Gastroesophageal sphincter (tissue), 4 donors: ENCODE measurements at regions not wholly inside any gene's neighbourhood (a gene's known extent, or its start where the extent isn't known, plus 50 kb on each side); places are given as distances from the start of the nearest gene placed in this dataset.

Experiments
- ATAC-seq: fragments of 150-250 bp; one replicate; pipeline ENCODE4 v1.9.1; 2016; ENCODE audit warnings: mild to moderate bottlenecking, moderate library complexity
- H3K27ac ChIP-seq, 4 donors: fragments of 200-600 bp; sonication (generic) in 3 of 4; 1 replicate in 3 of 4; 2 replicates in 1 of 4; pipeline ENCODE4 v1.5.1; 2016 to 2019
- H3K27me3 ChIP-seq: fragments of 200-600 bp; sonication (generic); one replicate; pipeline ENCODE4 v1.5.1; 2019
- H3K36me3 ChIP-seq, 2 donors: fragments of 200-600 bp; sonication (generic); one replicate each; pipeline ENCODE4 v1.5.1; 2019; ENCODE audit warnings: control low read depth in 1 of 2
- H3K4me1 ChIP-seq, 3 donors: fragments of 200-600 bp; sonication (generic); 1 replicate in 2 of 3; 2 replicates in 1 of 3; pipeline ENCODE4 v1.5.1; 2016 to 2019; ENCODE audit warnings: control low read depth in 2 of 3
- H3K4me3 ChIP-seq, 2 donors: fragments of 200-600 bp; sonication (generic); one replicate each; pipeline ENCODE4 v1.5.1; 2019; ENCODE audit warnings: mild to moderate bottlenecking in 1 of 2, moderate library complexity in 1 of 2
- H3K9me3 ChIP-seq, 3 donors: fragments of 200-600 bp; sonication (generic); one replicate each; pipeline ENCODE4 v1.5.1; 2017 to 2019; ENCODE audit warnings: control low read depth in 2 of 3
- EP300 ChIP-seq: sonication (generic); formaldehyde crosslinking; IDR thresholded peaks from one replicate; pipeline ENCODE4 v1.6.1; 2017; ENCODE audit warnings: antibody characterized with exemption, mild to moderate bottlenecking
- POLR2A ChIP-seq, 2 donors: fragments of 450-650 bp; IDR thresholded peaks; one replicate each; pipeline ENCODE4 v1.6.1; 2017; ENCODE audit warnings: antibody characterized with exemption in 2 of 2, mild to moderate bottlenecking in 2 of 2, moderate library complexity in 1 of 2
- POLR2AphosphoS5 ChIP-seq: sonication (generic); formaldehyde crosslinking; IDR thresholded peaks from one replicate; pipeline ENCODE4 v1.6.1; 2017; ENCODE audit warnings: antibody characterized with exemption
- WGBS, 2 donors: methylation state at CpG; one replicate each; pipeline ENCODE4 v1.1.5; 2018; ENCODE audit warnings: low coverage in 1 of 2; 5-methylcytosine and 5-hydroxymethylcytosine counted together
- TF ChIP-seq, protein P1 (sequence below), 4 experiments: fragments of 200-600 bp in 2 of 4; fragments of 450-650 bp in 2 of 4; sonication (generic) in 1 of 4; IDR thresholded peaks; one replicate each; pipeline ENCODE4 v1.5.1; 2017 to 2019; ENCODE audit warnings: antibody characterized with exemption in 4 of 4, mild to moderate bottlenecking in 2 of 4, moderate library complexity in 2 of 4

DNA sequence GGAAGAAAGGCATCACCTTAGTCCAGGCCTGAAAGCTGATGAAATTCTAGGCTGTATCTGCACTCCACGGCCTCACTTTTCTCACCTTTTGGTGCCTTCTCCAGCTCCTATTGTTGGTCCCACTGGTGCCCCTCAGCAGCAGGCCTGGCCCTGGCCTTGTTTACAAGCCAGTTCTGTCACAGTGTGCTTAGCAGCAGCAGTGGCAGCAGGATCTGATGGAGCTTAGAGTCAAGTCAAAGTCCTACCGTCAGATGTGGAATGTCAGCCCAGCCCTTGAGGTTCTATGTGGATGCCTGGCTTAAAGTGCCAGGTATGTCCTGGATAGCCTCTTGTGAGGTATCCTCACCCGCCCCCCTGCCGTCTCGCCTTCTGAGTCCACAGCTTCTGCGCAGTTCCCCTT is 281.3 kb downstream of the SUCLG1 start:
- Histone ChIP-seq H3K4me3 (no peak overlapping the region), H3K27me3 (no peaks in the 10 kb centered on the region), H3K9me3 (no peaks in the 10 kb centered on the region), H3K27ac (no peak overlapping the region), H3K36me3 (no peaks in the 10 kb centered on the region), H3K4me1 (no peaks in the 10 kb centered on the region)
- ATAC-seq = no peak
- TF ChIP-seq POLR2A (IDR thresholded peaks at IDR 0.05) (no peak), POLR2AphosphoS5 (no peak), EP300 (no peak)
- TF ChIP-seq, protein P1, sequence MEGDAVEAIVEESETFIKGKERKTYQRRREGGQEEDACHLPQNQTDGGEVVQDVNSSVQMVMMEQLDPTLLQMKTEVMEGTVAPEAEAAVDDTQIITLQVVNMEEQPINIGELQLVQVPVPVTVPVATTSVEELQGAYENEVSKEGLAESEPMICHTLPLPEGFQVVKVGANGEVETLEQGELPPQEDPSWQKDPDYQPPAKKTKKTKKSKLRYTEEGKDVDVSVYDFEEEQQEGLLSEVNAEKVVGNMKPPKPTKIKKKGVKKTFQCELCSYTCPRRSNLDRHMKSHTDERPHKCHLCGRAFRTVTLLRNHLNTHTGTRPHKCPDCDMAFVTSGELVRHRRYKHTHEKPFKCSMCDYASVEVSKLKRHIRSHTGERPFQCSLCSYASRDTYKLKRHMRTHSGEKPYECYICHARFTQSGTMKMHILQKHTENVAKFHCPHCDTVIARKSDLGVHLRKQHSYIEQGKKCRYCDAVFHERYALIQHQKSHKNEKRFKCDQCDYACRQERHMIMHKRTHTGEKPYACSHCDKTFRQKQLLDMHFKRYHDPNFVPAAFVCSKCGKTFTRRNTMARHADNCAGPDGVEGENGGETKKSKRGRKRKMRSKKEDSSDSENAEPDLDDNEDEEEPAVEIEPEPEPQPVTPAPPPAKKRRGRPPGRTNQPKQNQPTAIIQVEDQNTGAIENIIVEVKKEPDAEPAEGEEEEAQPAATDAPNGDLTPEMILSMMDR (IDR thresholded peaks at IDR 0.05) = no peak
- WGBS, 2 donors = 84% methylated on average over 6 of the region's 6 CpGs; no CpG with 5 or more reads in 1 of the 2 donors

DNA sequence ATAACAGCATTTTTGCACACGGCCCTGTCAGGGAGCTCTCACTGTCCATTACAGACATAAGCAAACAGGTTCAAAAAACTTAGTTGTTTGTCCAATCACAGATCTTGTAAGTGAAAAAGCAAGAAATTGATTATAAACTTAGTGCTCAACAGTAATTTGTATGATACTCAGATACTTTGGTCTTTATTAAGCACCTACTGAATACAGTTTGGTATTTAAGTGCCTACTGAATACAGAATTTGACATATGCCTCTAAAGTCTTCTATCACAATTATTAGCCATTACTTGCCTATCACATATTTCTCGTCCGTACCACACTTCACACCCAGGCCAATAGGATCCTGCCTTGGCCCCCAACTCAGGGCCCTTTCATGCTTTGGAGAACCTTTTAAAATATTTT is 283.1 kb downstream of the SUCLG1 start:
- H3K27me3 ChIP-seq = no peaks in the 10 kb centered on the region
- H3K27ac ChIP-seq = no peak overlapping the region
- 67 to 86% methylated on average over 3 of the region's 3 CpGs for WGBS, 2 donors
- no peaks in the 10 kb centered on the region for H3K36me3 ChIP-seq
- TF ChIP-seq POLR2AphosphoS5 (no peak), POLR2A (IDR thresholded peaks at IDR 0.05) (no peak), EP300 (no peak)
- TF ChIP-seq, protein P1 (IDR thresholded peaks at IDR 0.05) = no peak
- no peak for ATAC-seq
- H3K4me3 ChIP-seq = no peak overlapping the region
- H3K9me3 ChIP-seq = no peaks in the 10 kb centered on the region
- H3K4me1 ChIP-seq = no peaks in the 10 kb centered on the region

DNA sequence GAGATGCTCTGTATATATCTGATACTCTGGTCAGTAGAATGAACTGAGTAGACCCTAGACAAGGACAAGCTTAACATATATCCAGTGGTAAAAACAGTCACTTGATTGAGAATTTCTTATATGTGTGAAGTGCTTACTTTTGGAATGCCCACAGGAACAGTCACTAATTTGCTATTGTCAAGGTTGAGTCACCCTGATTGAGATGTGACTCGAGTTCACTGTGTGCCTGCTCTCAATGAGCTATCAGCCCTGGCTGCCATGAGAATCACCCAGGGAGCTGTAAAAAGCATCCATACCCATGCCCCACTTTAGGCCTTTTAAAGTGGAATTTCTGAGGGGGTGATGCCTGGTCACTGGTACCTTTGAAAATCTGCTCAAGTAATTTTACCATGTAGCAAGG is 283.7 kb downstream of the SUCLG1 start:
- ATAC-seq = no peak
- 71% methylated on average over 1 of the region's 1 CpG; no CpG with 5 or more reads in 1 of the 2 donors for WGBS, 2 donors
- Histone ChIP-seq H3K4me1 (no peaks in the 10 kb centered on the region), H3K27ac (no peak overlapping the region), H3K4me3 (no peak overlapping the region), H3K9me3 (no peaks in the 10 kb centered on the region), H3K27me3 (no peaks in the 10 kb centered on the region), H3K36me3 (no peaks in the 10 kb centered on the region)
- TF ChIP-seq POLR2AphosphoS5 (no peak), EP300 (no peak), POLR2A (IDR thresholded peaks at IDR 0.05) (no peak)
- TF ChIP-seq, protein P1 (IDR thresholded peaks at IDR 0.05) = no peak

DNA sequence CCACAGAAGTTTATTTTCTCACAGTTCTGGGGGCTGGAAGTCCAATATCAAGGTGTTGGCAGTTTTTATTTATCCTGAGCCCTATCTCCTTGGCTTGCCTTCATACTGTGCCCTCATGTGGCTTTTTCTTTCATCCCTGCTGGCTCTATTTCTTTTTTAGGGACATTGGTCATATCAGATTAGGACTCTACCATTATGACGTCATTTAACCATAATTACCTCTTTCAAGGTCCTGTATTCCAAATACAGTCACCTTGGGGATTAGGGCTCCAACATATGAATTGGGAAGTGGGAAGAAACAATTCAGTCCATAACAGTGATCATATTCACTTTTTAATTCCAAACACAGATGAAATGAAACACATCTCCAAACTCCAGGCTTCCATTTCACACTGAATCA is 286.0 kb downstream of the SUCLG1 start:
- TF ChIP-seq, protein P1 (IDR thresholded peaks at IDR 0.05) = no peak
- TF ChIP-seq POLR2A (IDR thresholded peaks at IDR 0.05) (no peak), POLR2AphosphoS5 (no peak), EP300 (no peak)
- no peak for ATAC-seq
- no peaks in the 10 kb centered on the region for H3K9me3 ChIP-seq
- no peaks in the 10 kb centered on the region for H3K27me3 ChIP-seq
- no peaks in the 10 kb centered on the region for H3K4me1 ChIP-seq
- no peaks in the 10 kb centered on the region for H3K36me3 ChIP-seq
- H3K4me3 ChIP-seq = no peak overlapping the region
- H3K27ac ChIP-seq = no peak overlapping the region
- WGBS, 2 donors = 100% methylated on average over 1 of the region's 1 CpG; no CpG with 5 or more reads in 1 of the 2 donors

DNA sequence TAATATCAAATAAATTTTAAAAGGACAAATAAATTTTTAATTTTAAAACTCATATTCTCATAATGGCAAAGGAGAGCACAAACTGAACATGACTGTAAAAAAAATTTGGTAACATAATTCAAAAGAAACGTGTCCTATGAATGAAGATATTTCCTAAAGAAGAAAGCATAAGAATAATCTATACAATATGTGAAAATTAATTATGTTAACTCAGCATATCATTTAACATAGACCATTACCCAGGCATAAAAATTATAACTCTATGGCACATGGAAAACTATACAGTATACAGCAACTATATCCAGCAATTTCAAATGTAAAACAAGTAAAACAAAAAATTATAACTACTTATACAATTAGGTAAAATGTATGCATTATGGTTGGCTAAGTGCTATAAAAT is 288.1 kb downstream of the SUCLG1 start:
- no peak for TF ChIP-seq POLR2A (IDR thresholded peaks at IDR 0.05)
- TF ChIP-seq, protein P1 (IDR thresholded peaks at IDR 0.05) = no peak
- TF ChIP-seq POLR2AphosphoS5 = no peak
- no peak for TF ChIP-seq EP300
- Histone ChIP-seq H3K4me3 (no peak overlapping the region), H3K4me1 (no peaks in the 10 kb centered on the region), H3K27me3 (no peaks in the 10 kb centered on the region), H3K9me3 (no peaks in the 10 kb centered on the region), H3K36me3 (no peaks in the 10 kb centered on the region), H3K27ac (no peak overlapping the region)
- 50 to 74% methylated on average over 1 of the region's 1 CpG for WGBS, 2 donors
- no peak for ATAC-seq
